UCSD-AML1 (cell line): ENCODE measurements at regions not wholly inside any gene's neighbourhood (a gene's known extent, or its start where the extent isn't known, plus 50 kb on each side); places are given as distances from the start of the nearest gene placed in this dataset.
"Not testable (repeated sequence)": the region's sequence is repeated elsewhere in the genome, so short reads cannot be mapped to it uniquely, and the experiment has no call there.

ENCODE experiments used
- DNase-seq: peaks from one replicate; lab custom pipeline; 2025; ENCODE audit not compliant: unreplicated experiment; lab: John Stamatoyannopoulos, UW

DNA sequence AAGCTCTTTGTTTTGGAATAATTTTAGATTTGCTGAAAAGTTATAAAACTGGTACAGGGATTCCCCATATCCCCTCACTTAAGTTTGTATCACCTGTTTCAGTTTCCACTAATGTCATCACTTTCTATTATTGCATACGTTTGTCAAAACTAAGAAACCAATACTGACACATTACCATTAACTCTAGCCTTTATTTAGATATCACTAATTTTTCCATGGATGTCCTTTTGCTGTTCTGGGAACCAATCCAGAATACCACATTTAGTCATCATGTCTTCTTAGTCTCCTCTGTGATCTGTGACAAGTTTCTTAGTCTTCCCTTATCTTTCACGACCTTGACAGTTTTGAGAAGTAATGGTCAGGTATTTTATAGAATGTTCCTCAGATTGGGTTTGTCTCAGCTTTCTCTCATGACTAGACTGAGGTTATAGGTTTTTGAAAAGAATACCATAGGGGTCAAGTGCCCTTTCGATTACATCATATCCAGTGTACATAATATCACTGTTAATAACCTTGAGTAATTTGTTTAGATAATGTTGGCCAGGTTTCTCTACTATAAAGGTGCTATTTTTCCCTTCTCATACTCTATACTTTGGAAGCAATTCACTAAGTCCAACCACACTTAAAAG, 51.9 kb upstream of the NMUR2 start:
- DNase-seq: no peak

DNA sequence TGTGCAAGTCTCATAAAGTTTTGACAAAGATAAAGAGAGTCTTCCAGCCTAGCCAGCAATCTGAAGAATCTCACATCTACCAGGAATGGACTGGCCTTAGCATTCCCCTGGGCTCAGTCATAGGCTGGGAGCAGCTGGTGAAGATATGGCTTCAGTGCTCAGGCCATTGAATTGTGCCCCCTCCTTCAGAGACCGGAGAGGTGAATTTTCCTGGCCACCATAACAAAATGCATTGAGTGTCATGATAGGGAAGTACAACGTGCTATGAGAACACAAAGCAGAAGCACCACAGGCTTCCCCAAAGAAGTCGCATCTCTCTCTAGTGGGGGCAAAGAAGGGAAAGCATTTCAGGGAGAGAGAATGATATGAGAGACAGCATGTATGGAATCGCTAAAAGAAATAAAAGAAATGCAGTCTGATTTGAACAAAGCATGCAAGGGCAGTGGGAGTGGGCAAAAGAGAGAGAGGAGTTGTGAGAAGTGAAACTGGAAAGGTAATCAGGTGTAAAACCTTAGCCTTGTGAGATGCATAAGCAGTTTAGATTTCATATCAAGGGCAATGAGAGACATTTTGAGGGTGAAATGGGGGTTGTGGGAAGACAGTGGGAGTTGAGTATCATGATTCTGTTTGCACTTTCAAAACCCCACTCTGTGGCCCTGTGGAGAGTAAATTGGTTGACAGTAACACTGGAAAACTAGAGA, 57.1 kb upstream of the NMUR2 start:
- DNase-seq: no peak

DNA sequence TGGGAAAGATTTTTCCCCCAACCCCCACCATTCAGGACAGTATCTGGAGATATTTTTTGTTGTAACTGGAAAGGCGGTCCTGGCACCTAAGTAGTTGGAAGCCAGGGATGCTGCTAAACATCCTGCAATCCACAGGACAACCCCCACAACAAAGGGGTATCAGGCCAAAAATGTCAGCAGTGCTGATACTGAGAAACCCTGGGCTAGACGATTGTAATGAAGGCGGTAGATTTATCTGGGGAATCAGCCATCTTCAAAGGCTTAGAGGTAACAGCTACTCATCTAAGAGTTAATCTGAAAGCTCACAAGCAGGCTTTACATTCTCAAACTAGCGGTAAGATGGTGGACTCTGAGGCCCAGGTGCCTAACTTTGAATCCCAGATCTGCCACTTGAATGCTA, 59.0 kb upstream of the NMUR2 start:
- no peak for DNase-seq

DNA sequence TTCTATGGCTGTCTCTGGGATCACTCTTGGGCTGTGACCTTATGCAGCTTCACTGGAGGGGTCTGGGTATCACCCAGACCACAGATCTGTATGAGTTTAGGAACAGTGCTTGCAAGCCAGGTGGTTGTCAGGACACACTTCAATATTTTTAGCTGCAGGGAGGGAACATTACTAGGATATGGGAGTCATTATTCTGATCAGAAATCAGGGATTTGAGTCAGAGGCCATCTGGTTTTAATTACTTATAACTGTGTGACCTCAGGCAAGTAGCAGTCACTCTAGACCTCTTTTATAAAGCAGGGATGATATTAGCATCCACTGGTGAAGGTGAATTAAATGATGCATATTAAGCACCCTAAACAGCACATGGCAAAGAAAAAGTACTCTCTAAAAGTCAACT, 60.1 kb upstream of the NMUR2 start:
- DNase-seq: no peak

GRCh38 chr5:152466085-152466745, 61.1 kb upstream of the NMUR2 start:
- DNase-seq: no peak

GRCh38 chr5:152470167-152470566, 65.1 kb upstream of the NMUR2 start:
- no peak for DNase-seq

DNA sequence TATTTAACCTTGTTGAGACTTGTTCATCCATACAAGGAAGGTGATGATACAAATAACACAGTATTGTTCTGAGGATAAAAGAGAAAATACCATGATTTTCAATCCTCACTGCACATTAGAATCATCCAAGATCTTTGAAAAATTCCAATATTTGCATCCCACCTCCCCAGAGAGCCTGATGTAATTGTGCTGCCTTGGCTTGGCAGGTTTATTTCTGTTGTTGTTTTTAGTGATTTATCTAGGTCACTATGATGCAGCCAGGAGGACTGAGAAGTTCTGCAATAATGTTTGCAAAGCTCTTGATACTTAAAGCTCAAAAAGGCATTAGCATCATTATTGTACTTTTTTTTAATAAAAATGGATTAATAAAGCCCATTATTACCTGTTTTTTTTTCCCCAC, 67.0 kb upstream of the NMUR2 start:
- no peak for DNase-seq

- no peak for DNase-seq
These were observed 69.9 kb upstream of the NMUR2 start for GRCh38 chr5:152474961-152475360.

DNA sequence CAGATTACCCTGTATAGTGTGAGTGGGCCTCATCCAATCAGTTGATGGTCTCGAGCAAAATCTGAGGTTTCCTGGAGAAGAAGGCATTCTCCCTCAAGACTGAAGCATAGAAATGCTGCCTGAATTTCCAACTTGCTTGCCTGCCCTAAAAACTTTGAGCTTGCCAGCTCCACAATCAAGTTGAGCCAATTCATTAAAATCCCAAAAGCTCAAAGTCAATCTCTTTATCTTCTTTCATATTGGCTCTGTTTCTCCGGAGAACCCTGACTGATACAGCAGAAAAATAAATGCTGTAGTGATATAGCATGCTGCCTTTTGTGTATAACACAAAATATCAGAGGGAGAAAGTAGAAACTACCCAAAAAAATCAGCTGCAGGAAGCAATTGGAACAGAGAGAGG, 72.5 kb upstream of the NMUR2 start:
- DNase-seq: no peak

DNA sequence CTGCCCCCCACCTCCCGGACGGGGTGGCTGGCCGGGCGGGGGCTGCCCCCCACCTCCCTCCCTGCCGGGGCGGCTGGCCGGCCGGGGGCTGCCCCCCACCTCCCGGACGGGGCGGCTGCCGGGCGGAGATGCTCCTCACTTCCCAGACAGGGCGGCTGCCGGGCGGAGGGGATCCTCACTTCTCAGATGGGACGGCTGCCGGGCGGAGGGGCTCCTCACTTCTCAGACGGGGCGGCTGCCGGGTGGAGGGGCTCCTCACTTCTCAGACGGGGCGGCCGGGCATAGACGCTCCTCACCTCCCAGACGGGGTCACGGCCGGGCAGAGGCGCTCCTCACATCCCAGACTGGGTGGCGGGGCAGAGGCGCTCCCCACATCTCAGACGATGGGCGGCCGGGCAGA, 74.8 kb upstream of the NMUR2 start:
- DNase-seq: not testable (repeated sequence)

DNA sequence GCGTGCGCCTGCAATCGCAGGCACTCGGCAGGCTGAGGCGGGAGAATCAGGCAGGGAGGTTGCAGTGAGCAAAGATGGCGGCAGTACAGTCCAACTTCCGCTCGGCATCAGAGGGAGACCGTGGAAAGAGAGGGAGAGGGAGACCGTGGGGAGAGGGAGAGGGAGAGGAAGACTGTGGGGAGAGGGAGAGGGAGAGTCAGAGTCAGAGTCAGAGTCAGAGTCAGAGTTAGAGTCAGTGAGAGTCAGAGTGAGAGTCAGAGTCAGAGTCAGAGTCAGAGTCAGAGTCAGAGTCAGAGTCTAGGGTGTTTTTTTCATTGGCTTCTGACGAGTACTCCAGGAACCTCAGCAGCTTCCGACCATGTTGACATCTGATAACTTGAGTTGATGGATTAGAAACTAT, 75.6 kb upstream of the NMUR2 start:
- DNase-seq: not testable (repeated sequence)

- no peak for DNase-seq
These were observed 82.1 kb upstream of the NMUR2 start for GRCh38 chr5:152487130-152487529.

DNA sequence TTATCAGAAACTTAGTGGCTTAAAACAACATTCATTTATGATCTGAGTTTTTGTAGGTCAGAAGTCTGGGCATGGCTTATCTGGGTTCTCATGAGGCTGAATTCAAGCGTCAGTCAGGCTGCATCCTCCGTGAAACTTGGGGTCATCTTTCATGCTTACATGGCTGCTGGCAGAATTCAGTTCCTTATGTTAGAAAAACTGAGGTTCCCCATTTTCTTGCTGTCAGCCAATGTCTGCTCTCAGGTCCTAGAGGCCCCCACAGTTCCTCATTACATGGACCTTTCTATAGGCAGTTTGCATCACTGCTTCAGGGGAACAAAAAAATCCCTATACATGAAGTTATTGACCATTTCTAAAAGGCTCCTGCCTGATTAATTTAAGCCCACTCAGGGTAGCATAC, 83.8 kb upstream of the NMUR2 start:
- no peak for DNase-seq

DNA sequence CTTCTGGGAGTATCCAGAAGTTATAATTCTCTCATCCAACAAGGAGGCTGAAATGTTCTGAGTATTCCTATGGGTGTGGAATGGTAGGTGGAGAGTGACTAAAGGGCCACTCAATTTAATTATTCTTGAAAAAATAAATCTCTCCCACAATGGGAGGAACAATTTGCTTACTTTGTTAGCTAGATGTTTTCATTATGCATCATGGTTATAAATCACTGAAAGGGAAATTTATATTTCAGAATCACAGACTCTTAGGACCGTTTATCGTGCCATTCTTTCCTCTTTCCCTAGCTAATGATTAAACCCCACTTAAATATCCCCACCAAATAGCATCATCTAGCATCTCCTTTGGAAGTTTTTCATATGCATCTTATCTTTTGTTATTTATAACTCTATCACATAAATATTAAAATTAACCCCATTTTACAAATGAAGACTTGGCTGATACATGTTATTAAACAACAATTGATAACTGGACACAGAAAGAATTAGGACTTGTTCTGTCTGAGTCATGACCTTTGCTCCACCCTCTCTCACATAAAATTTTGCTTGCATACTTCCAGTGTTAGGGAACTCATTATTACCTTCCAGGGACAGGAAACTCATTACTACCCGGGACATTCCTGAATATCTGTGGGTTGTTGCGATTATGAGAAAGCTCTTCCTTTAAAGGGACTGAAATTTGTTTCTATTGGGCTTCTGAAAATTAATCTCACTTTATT, 94.9 kb upstream of the NMUR2 start:
- DNase-seq: no peak

GRCh38 chr5:152501294-152501693, 96.2 kb upstream of the NMUR2 start:
- DNase-seq: no peak

DNA sequence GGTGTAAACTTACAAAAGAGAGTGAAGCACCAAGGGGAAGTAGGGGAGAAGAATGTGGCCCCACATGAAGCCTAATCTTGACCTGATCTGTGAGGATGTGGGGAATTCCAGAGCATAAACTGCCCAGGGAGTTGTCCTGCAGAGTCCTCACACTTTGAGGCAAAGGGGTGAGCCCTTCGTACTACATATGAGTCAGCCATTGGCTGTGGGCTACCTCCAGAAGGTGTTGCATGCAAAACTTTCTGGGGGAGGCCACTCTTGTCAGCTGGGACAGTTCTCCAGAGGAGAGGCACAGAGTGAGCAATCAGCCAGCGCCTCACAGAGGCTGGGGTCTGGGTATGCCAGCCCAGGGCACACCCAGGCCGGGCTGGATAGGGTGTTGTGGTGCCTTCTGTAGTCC, 98.1 kb upstream of the NMUR2 start:
- DNase-seq: no peak

DNA sequence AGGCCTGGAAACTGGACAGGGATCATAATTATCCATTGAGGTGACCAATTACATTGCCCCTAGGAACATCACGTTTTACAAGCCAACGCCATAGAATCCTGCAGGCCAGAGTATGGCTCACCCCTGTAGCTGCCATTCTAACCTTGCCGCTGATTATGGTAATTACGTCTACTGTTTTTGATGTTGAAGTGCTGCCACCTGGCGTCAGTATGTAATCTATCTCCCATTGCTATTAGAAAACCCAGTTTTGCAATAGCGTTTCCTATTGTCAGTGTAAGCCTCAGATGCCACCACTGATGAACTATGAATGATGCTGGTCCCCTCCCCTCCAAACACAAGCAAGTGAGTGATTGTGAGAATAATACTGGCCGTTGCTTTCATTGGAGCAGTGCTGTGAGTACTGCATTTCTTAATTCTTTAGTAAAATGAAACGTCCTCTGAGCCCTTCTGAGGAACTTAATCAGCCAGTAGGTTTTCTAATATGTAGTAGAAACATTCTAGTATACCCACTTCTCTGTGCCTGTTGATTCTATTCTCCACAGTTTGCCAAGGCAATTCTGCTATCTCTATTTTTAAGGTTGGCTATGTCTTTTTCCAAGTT, 100.5 kb upstream of the NMUR2 start:
- DNase-seq: no peak

- no peak for DNase-seq
These were observed 106.0 kb upstream of the NMUR2 start for GRCh38 chr5:152511120-152511519.

GRCh38 chr5:152511531-152512132, 106.6 kb upstream of the NMUR2 start:
- DNase-seq: no peak

- no peak for DNase-seq
These were observed 109.8 kb upstream of the NMUR2 start for GRCh38 chr5:152514827-152515397.

DNA sequence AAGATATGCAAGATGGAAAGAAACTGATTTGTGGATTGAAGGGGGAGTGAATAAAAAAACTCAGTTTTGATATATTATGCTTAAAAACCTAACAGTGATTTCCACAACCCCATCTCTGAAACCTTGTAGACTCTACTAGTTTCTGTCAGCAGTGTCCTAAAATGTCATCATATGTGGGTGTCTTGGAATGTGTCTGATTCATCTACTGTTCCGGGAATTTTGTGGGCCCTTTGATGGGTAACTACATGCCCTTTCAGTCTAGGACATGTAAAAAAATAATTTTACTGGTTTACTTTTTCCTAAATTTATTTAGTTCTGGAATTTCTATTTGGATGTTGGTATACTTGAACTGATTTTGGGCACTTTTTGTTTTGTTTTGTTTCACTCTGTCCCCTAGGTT, 118.9 kb upstream of the NMUR2 start:
- no peak for DNase-seq
